HFF-Myc (cell line): ENCODE measurements at regions not wholly inside any gene's neighbourhood (a gene's known extent, or its start where the extent isn't known, plus 50 kb on each side); places are given as distances from the start of the nearest gene placed in this dataset.

Experiments used
- DNase-seq: peaks from one replicate; pipeline ENCODE4 v3.0.0-alpha.2; 2011; ENCODE audit warnings: low read depth; ENCODE audit errors: extremely low read depth
- H3K4me3 ChIP-seq: replicated peaks from 2 replicates; pipeline ENCODE4 v1.5.1; 2011; ENCODE audit warnings: low read depth, mild to moderate bottlenecking, control low read depth, low read length
- CTCF ChIP-seq: IDR thresholded peaks from 2 replicates; pipeline ENCODE4 v1.5.1; 2012; ENCODE audit warnings: mild to moderate bottlenecking, low read depth, low read length, control low read depth; ENCODE audit errors: missing control alignments

- DNase-seq = no peak
- no peak overlapping the region for H3K4me3 ChIP-seq
- no peak for TF ChIP-seq CTCF
These were observed 135.2 kb upstream of the NAV2 start for GRCh38 chr11:19577391-19577975.

- H3K4me3 ChIP-seq = no peak overlapping the region
- TF ChIP-seq CTCF = no peak
- DNase-seq = no peak
These were observed 135.7 kb upstream of the NAV2 start for GRCh38 chr11:19576903-19577302.

- DNase-seq = no peak
- no peak for TF ChIP-seq CTCF
- no peak overlapping the region for H3K4me3 ChIP-seq
These were observed 136.6 kb upstream of the NAV2 start for GRCh38 chr11:19576054-19576453.

- DNase-seq = no peak
- H3K4me3 ChIP-seq = no peak overlapping the region
- no peak for TF ChIP-seq CTCF
These were observed 137.7 kb upstream of the NAV2 start for GRCh38 chr11:19574916-19575315.

- no peak for TF ChIP-seq CTCF
- no peak overlapping the region for H3K4me3 ChIP-seq
- no peak for DNase-seq
These were observed 139.0 kb upstream of the NAV2 start for GRCh38 chr11:19573666-19574065.

GRCh38 chr11:19571906-19572305 lies 140.7 kb upstream of the NAV2 start:
- TF ChIP-seq CTCF = no peak
- DNase-seq = no peak
- no peak overlapping the region for H3K4me3 ChIP-seq

- no peak for TF ChIP-seq CTCF
- DNase-seq = no peak
- H3K4me3 ChIP-seq = no peak overlapping the region
These were observed 141.7 kb upstream of the NAV2 start for GRCh38 chr11:19570889-19571288.
